ENCODE measurements at regions not wholly inside any gene's neighbourhood (a gene's known extent, or its start where the extent isn't known, plus 50 kb on each side); places are given as distances from the start of the nearest gene placed in this dataset.

DNA sequence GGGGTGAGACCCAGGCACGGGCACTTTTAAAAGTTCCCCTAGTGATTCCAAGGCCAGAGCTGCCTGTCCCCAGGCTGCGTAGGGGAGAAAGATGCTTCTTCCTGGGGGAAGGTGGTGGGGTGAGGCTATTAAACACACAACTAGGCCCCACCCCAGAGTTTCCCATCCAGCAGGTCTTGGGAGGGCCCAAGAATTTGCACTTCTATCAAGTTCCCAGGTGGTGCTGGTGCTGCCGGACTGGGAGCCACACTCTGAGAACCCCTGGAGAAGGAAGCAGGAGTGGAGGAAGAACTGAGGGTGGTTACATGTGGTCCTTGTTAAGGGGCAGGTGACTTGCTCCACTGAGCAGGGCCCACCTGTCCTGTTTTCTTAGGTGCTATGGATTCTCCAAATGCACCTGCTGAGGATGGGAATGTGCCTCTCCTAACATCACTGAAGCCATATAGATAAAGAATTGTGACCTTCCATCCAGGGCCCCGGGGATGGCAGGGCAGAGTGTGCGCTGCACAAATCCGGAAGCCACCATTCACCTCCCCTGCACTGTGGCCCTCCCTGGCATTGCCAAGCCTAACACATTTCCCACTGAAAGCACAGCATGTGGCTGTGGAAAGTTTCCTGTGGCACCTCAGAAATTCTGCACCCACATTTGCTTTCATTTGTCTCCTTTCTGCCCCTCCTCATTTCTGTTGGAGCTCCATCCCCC is 111.5 kb upstream of the MEF2A start:
- TF ChIP-seq EZH2 (IDR thresholded peaks at IDR 0.05; ENCODE audit: borderline replicate concordance, low read length), result no peak
- TF ChIP-seq, protein P1, sequence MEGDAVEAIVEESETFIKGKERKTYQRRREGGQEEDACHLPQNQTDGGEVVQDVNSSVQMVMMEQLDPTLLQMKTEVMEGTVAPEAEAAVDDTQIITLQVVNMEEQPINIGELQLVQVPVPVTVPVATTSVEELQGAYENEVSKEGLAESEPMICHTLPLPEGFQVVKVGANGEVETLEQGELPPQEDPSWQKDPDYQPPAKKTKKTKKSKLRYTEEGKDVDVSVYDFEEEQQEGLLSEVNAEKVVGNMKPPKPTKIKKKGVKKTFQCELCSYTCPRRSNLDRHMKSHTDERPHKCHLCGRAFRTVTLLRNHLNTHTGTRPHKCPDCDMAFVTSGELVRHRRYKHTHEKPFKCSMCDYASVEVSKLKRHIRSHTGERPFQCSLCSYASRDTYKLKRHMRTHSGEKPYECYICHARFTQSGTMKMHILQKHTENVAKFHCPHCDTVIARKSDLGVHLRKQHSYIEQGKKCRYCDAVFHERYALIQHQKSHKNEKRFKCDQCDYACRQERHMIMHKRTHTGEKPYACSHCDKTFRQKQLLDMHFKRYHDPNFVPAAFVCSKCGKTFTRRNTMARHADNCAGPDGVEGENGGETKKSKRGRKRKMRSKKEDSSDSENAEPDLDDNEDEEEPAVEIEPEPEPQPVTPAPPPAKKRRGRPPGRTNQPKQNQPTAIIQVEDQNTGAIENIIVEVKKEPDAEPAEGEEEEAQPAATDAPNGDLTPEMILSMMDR (IDR thresholded peaks at IDR 0.05; ENCODE audit: low read length), result no peak
- Histone ChIP-seq H3F3A (ENCODE audit: insufficient read depth, low read length) (no peaks in the 10 kb centered on the region), H3K9me3 (ENCODE audit: low read length) (0 out of 2 replicates have a peak, but pooled peaks cover 2% of the 10 kb centered on the region), H3K27me3 (ENCODE audit: insufficient read depth, low read length) (0 out of 2 replicates have a peak, but pooled peaks cover 4% of the 10 kb centered on the region), H2AFZ (ENCODE audit: low read length) (no peak overlapping the region), H3K9me2 (ENCODE audit: low read depth, low read length) (no peaks in the 10 kb centered on the region), H3K27ac (ENCODE audit: low read depth, low read length, poor library complexity, severe bottlenecking) (no peak overlapping the region), H3K4me2 (ENCODE audit: low read length) (no peak overlapping the region), H3K4me3 (ENCODE audit: low read depth, low read length, poor library complexity, severe bottlenecking) (no peak overlapping the region), H3K9ac (ENCODE audit: low read length) (no peak overlapping the region), H3K79me2 (ENCODE audit: insufficient read depth, low read length) (no peaks in the 10 kb centered on the region), H4K20me1 (ENCODE audit: insufficient read depth, low read length) (no peaks in the 10 kb centered on the region), H3K36me3 (ENCODE audit: insufficient read depth, low read length) (no peaks in the 10 kb centered on the region), H3K4me1 (ENCODE audit: insufficient read depth, low read length, severe bottlenecking) (peaks cover 9% of the 10 kb centered on the region)

DNA sequence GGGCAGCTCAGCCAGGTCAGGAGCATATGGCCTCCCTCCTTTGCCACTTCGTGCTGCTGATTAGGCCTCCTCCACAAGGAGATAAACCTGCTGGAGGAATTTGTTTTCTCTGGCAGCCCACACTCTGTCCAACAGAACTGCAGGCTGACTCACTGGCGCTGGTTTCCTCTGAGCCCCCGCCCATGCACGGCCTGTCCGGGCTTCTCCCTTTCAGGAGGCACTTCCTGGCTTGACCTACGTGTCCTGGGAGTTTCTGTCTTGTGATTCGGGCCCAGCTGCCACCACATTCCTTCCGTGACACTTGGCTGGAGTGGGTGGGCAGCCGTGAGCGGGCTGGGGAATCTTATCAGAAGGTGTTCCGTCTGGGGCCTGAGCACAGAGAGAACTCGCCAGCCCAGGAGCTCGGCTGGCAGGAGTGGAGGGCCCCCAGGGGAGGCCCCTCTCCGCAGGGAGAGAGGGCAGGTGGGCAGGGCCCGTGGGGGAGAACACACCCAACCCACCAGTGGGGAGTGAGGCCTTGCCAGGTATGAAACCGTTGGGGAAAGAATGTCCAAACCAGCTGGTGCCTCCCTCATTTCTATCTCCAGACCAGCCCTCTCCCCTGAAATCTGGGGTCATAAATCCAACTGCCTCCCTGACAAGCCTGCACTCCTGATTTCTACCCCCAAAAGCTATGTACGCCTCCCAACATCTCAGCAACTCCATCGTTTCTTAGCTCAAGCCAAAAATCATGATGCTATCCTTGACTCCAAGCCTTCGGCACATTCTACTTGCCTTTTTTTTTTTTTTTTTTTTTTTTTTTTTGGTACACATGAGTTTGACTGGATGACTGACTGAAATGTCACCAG is 110.6 kb upstream of the MEF2A start:
- no peaks in the 10 kb centered on the region for H3K79me2 ChIP-seq (ENCODE audit: insufficient read depth, low read length)
- no peaks in the 10 kb centered on the region for H3K9me2 ChIP-seq (ENCODE audit: low read depth, low read length)
- no peaks in the 10 kb centered on the region for H3K36me3 ChIP-seq (ENCODE audit: insufficient read depth, low read length)
- H4K20me1 ChIP-seq (ENCODE audit: insufficient read depth, low read length), result no peaks in the 10 kb centered on the region
- no peak overlapping the region for H2AFZ ChIP-seq (ENCODE audit: low read length)
- no peak overlapping the region for H3K4me3 ChIP-seq (ENCODE audit: low read depth, low read length, poor library complexity, severe bottlenecking)
- no peak overlapping the region for H3K27ac ChIP-seq (ENCODE audit: low read depth, low read length, poor library complexity, severe bottlenecking)
- TF ChIP-seq EZH2 (IDR thresholded peaks at IDR 0.05; ENCODE audit: borderline replicate concordance, low read length), result no peak
- TF ChIP-seq, protein P1 (IDR thresholded peaks at IDR 0.05; ENCODE audit: low read length), result no peak
- 0 out of 2 replicates have a peak, but pooled peaks cover 2% of the 10 kb centered on the region for H3K9me3 ChIP-seq (ENCODE audit: low read length)
- H3K4me1 ChIP-seq (ENCODE audit: insufficient read depth, low read length, severe bottlenecking), result peaks cover 9% of the 10 kb centered on the region
- H3K27me3 ChIP-seq (ENCODE audit: insufficient read depth, low read length), result 0 out of 2 replicates have a peak, but pooled peaks cover 4% of the 10 kb centered on the region
- H3K4me2 ChIP-seq (ENCODE audit: low read length), result no peak overlapping the region
- H3K9ac ChIP-seq (ENCODE audit: low read length), result no peak overlapping the region
- H3F3A ChIP-seq (ENCODE audit: insufficient read depth, low read length), result no peaks in the 10 kb centered on the region

DNA sequence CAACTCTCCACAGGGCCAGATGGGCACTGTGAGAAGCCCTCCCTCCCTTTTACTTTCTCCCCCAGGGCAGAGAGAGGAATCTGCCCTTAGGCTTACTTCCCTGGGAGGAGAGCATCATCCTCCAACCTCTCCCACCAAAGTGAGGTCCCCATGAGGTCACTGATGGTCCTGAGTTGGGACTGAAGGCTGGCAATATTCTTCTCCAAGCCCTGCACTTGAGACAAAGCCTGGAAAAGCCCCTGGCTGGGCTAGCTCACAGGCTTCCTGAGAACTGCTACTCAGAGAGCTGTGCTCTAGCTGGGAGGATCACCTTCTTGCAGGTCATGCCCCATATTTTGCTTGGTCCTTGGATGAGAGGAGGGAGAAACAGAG is 110.0 kb upstream of the MEF2A start:
- Histone ChIP-seq H3K4me3 (ENCODE audit: low read depth, low read length, poor library complexity, severe bottlenecking) (no peak overlapping the region), H3K4me1 (ENCODE audit: insufficient read depth, low read length, severe bottlenecking) (peaks cover 4% of the 10 kb centered on the region), H2AFZ (ENCODE audit: low read length) (no peak overlapping the region), H3K9me2 (ENCODE audit: low read depth, low read length) (no peaks in the 10 kb centered on the region), H3K36me3 (ENCODE audit: insufficient read depth, low read length) (no peaks in the 10 kb centered on the region), H3K9me3 (ENCODE audit: low read length) (0 out of 2 replicates have a peak, but pooled peaks cover 2% of the 10 kb centered on the region), H3K79me2 (ENCODE audit: insufficient read depth, low read length) (no peaks in the 10 kb centered on the region), H3K9ac (ENCODE audit: low read length) (no peak overlapping the region), H3F3A (ENCODE audit: insufficient read depth, low read length) (no peaks in the 10 kb centered on the region), H3K27me3 (ENCODE audit: insufficient read depth, low read length) (0 out of 2 replicates have a peak, but pooled peaks cover 4% of the 10 kb centered on the region), H3K27ac (ENCODE audit: low read depth, low read length, poor library complexity, severe bottlenecking) (no peak overlapping the region), H4K20me1 (ENCODE audit: insufficient read depth, low read length) (no peaks in the 10 kb centered on the region), H3K4me2 (ENCODE audit: low read length) (no peak overlapping the region)
- no peak for TF ChIP-seq EZH2 (IDR thresholded peaks at IDR 0.05; ENCODE audit: borderline replicate concordance, low read length)
- TF ChIP-seq, protein P1 (IDR thresholded peaks at IDR 0.05; ENCODE audit: low read length), result no peak
